ENCODE measurements at regions not wholly inside any gene's neighbourhood (a gene's known extent, or its start where the extent isn't known, plus 50 kb on each side); places are given as distances from the start of the nearest gene placed in this dataset.

GRCh38 chr9:109689701-109690100, 90.3 kb upstream of the PALM2AKAP2 start:
- peak; percentile 50 for DNase-seq (ENCODE audit: low spot score)
- H3K4me3 ChIP-seq (ENCODE audit: low read depth, low read length, poor library complexity, severe bottlenecking), result no peak overlapping the region
- CTCF ChIA-PET, result no interaction called here
- no peaks in the 10 kb centered on the region for H3K36me3 ChIP-seq (ENCODE audit: insufficient read depth, low read length, poor library complexity, severe bottlenecking)
- no TSS peak for BruUV-seq (replicated peaks)
- H3K27me3 ChIP-seq (replicated peaks; ENCODE audit: insufficient read depth, low read depth, low read length, poor library complexity), result no peaks in the 10 kb centered on the region
- TF ChIP-seq EZH2 (IDR thresholded peaks at IDR 0.05; ENCODE audit: borderline replicate concordance, low read depth, low read length, poor library complexity, severe bottlenecking) (no peak), CTCF (conservative IDR thresholded peaks at IDR 0.05; ENCODE audit: low read depth, low read length) (no peak)
- no peak overlapping the region for H3K27ac ChIP-seq (ENCODE audit: low read depth, low read length, poor library complexity, severe bottlenecking)
- intact Hi-C loops (cut with micrococcal nuclease; ENCODE audit: unreplicated experiment), result no loop called here
- POLR2A ChIA-PET (ENCODE audit: low non-redundant PET), result no interaction called here
- H3K4me1 ChIP-seq (ENCODE audit: insufficient read depth, low read length, poor library complexity, severe bottlenecking), result no peaks in the 10 kb centered on the region
- no peaks in the 10 kb centered on the region for H3K9me3 ChIP-seq (ENCODE audit: low read depth, low read length, poor library complexity, severe bottlenecking)

GRCh38 chr9:109699019-109699418, 81.0 kb upstream of the PALM2AKAP2 start:
- Histone ChIP-seq H3K27me3 (replicated peaks; ENCODE audit: insufficient read depth, low read depth, low read length, poor library complexity) (no peaks in the 10 kb centered on the region), H3K9me3 (ENCODE audit: low read depth, low read length, poor library complexity, severe bottlenecking) (no peaks in the 10 kb centered on the region), H3K4me1 (ENCODE audit: insufficient read depth, low read length, poor library complexity, severe bottlenecking) (no peaks in the 10 kb centered on the region), H3K36me3 (ENCODE audit: insufficient read depth, low read length, poor library complexity, severe bottlenecking) (no peaks in the 10 kb centered on the region), H3K27ac (ENCODE audit: low read depth, low read length, poor library complexity, severe bottlenecking) (no peak overlapping the region), H3K4me3 (ENCODE audit: low read depth, low read length, poor library complexity, severe bottlenecking) (no peak overlapping the region)
- intact Hi-C loops (cut with micrococcal nuclease; ENCODE audit: unreplicated experiment), result no loop called here
- POLR2A ChIA-PET (ENCODE audit: low non-redundant PET), result no interaction called here
- TF ChIP-seq EZH2 (IDR thresholded peaks at IDR 0.05; ENCODE audit: borderline replicate concordance, low read depth, low read length, poor library complexity, severe bottlenecking), result no peak
- TF ChIP-seq CTCF (conservative IDR thresholded peaks at IDR 0.05; ENCODE audit: low read depth, low read length), result no peak
- no peak for DNase-seq (ENCODE audit: low spot score)
- CTCF ChIA-PET, result no interaction called here
- BruUV-seq (replicated peaks), result no TSS peak

- Histone ChIP-seq H3K27ac (ENCODE audit: low read depth, low read length, poor library complexity, severe bottlenecking) (no peak overlapping the region), H3K4me1 (ENCODE audit: insufficient read depth, low read length, poor library complexity, severe bottlenecking) (no peaks in the 10 kb centered on the region), H3K9me3 (ENCODE audit: low read depth, low read length, poor library complexity, severe bottlenecking) (no peaks in the 10 kb centered on the region), H3K4me3 (ENCODE audit: low read depth, low read length, poor library complexity, severe bottlenecking) (no peak overlapping the region), H3K27me3 (replicated peaks; ENCODE audit: insufficient read depth, low read depth, low read length, poor library complexity) (no peaks in the 10 kb centered on the region), H3K36me3 (ENCODE audit: insufficient read depth, low read length, poor library complexity, severe bottlenecking) (no peaks in the 10 kb centered on the region)
- no TSS peak for BruUV-seq (replicated peaks)
- TF ChIP-seq CTCF (conservative IDR thresholded peaks at IDR 0.05; ENCODE audit: low read depth, low read length), result no peak
- ChIA-PET CTCF (no interaction called here), POLR2A (ENCODE audit: low non-redundant PET) (no interaction called here)
- intact Hi-C loops (cut with micrococcal nuclease; ENCODE audit: unreplicated experiment), result no loop called here
- no peak for DNase-seq (ENCODE audit: low spot score)
These were observed 75.5 kb upstream of the PALM2AKAP2 start for GRCh38 chr9:109704546-109704945.
